SK-N-MC (cell line): ENCODE measurements at regions not wholly inside any gene's neighbourhood (a gene's known extent, or its start where the extent isn't known, plus 50 kb on each side); places are given as distances from the start of the nearest gene placed in this dataset.

ENCODE experiments used
- EZH2 ChIP-seq: fragments of 200-600 bp; sonication (generic); IDR thresholded peaks from one replicate; pipeline ENCODE4 v1.6.1; 2017; ENCODE audit warnings: antibody characterized with exemption
- FOXP2 ChIP-seq: optimal IDR thresholded peaks from 2 replicates; pipeline ENCODE3; 2011; ENCODE audit warnings: mild to moderate bottlenecking, moderate library complexity; ENCODE audit not compliant: insufficient read depth; ENCODE audit errors: extremely low read length, control extremely low read depth
- POLR2AphosphoS5 ChIP-seq: IDR thresholded peaks from 2 replicates; pipeline ENCODE4 v1.6.1; 2012; ENCODE audit warnings: mild to moderate bottlenecking, low read depth, low read length, borderline replicate concordance

- TF ChIP-seq POLR2AphosphoS5 (no peak), EZH2 (no peak), FOXP2 (no peak)
Measured at GRCh38 chr10:63783882-63784281, 262.7 kb downstream of the REEP3 start.
